ENCODE measurements at regions not wholly inside any gene's neighbourhood (a gene's known extent, or its start where the extent isn't known, plus 50 kb on each side); places are given as distances from the start of the nearest gene placed in this dataset.

DNA sequence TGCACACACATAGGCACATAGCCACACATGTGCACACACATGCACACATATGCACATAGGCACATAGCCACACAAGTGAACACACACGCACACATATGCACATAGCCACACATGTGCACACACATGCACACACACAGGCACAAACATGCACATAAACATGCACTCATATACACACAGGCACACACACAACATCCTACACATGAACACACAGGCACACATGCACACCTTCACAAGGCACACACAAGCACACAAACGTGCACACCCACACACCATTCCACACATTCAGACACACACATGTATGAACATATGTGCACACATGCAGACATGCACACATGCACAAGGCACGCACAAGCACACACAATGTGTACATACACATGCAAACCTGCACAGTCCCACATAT, 484.7 kb downstream of the IRX1 start:
- Histone ChIP-seq H3K4me2 (no peak overlapping the region), H3K4me3 (IDR thresholded peaks at IDR 0.05; ENCODE audit: insufficient read depth, low read depth, low read length) (no peak overlapping the region), H3K9ac (no peak overlapping the region), H3K27me3 (ENCODE audit: insufficient read depth, low read depth) (no peaks in the 10 kb centered on the region), H4K20me1 (ENCODE audit: insufficient read depth) (no peaks in the 10 kb centered on the region), H3K27ac (no peak overlapping the region), H3K79me2 (ENCODE audit: insufficient read depth, low read depth) (no peaks in the 10 kb centered on the region), H3K4me1 (ENCODE audit: low read depth, poor library complexity, severe bottlenecking) (no peaks in the 10 kb centered on the region), H3K36me3 (ENCODE audit: insufficient read depth) (no peaks in the 10 kb centered on the region), H2AFZ (ENCODE audit: low read depth) (no peak overlapping the region)
- no peak for TF ChIP-seq CTCF (conservative IDR thresholded peaks at IDR 0.05; ENCODE audit: low read depth, low read length)

- Histone ChIP-seq H2AFZ (ENCODE audit: low read depth) (no peak overlapping the region), H3K9ac (no peak overlapping the region)
Measured at GRCh38 chr5:4081059-4081458, 485.4 kb downstream of the IRX1 start.

DNA sequence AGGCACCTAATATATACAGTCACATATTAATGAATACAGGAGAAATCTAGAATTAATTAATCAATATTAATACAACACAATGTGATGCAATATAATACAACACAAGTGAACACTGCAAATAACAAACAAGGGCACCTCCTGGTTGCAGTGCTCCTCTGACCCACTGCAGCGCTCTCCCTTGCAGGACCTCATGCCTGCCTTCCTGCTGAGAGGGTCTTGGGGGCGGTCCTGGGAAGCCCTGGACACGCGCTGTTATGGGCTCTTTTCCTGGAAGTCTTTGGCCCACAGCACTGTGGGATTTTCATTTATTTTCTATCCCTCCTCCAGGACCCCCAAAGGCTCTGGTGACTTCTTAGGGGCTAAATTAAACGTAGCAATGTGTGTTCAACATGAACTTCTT, 485.8 kb downstream of the IRX1 start:
- Histone ChIP-seq H4K20me1 (ENCODE audit: insufficient read depth) (no peaks in the 10 kb centered on the region), H3K9ac (no peak overlapping the region), H3K79me2 (ENCODE audit: insufficient read depth, low read depth) (no peaks in the 10 kb centered on the region), H3K4me2 (no peak overlapping the region), H3K4me1 (ENCODE audit: low read depth, poor library complexity, severe bottlenecking) (no peaks in the 10 kb centered on the region), H3K36me3 (ENCODE audit: insufficient read depth) (no peaks in the 10 kb centered on the region), H3K4me3 (IDR thresholded peaks at IDR 0.05; ENCODE audit: insufficient read depth, low read depth, low read length) (no peak overlapping the region), H3K27ac (no peak overlapping the region), H2AFZ (ENCODE audit: low read depth) (no peak overlapping the region), H3K27me3 (ENCODE audit: insufficient read depth, low read depth) (no peaks in the 10 kb centered on the region)
- TF ChIP-seq CTCF (conservative IDR thresholded peaks at IDR 0.05; ENCODE audit: low read depth, low read length), result no peak

More at GRCh38 chr5:4081059-4081458, 485.4 kb downstream of the IRX1 start:
- no peaks in the 10 kb centered on the region for H3K4me1 ChIP-seq (ENCODE audit: low read depth, poor library complexity, severe bottlenecking)
- no peaks in the 10 kb centered on the region for H3K79me2 ChIP-seq (ENCODE audit: insufficient read depth, low read depth)
- H3K27me3 ChIP-seq (ENCODE audit: insufficient read depth, low read depth), result no peaks in the 10 kb centered on the region
- H3K27ac ChIP-seq, result no peak overlapping the region
- no peaks in the 10 kb centered on the region for H3K36me3 ChIP-seq (ENCODE audit: insufficient read depth)
- no peak overlapping the region for H3K4me3 ChIP-seq (IDR thresholded peaks at IDR 0.05; ENCODE audit: insufficient read depth, low read depth, low read length)
- no peak for TF ChIP-seq CTCF (conservative IDR thresholded peaks at IDR 0.05; ENCODE audit: low read depth, low read length)
- no peaks in the 10 kb centered on the region for H4K20me1 ChIP-seq (ENCODE audit: insufficient read depth)
- no peak overlapping the region for H3K4me2 ChIP-seq

- no peak for TF ChIP-seq CTCF (conservative IDR thresholded peaks at IDR 0.05; ENCODE audit: low read depth, low read length)
- H4K20me1 ChIP-seq (ENCODE audit: insufficient read depth), result no peaks in the 10 kb centered on the region
- H3K4me2 ChIP-seq, result no peak overlapping the region
- H3K4me1 ChIP-seq (ENCODE audit: low read depth, poor library complexity, severe bottlenecking), result no peaks in the 10 kb centered on the region
- no peaks in the 10 kb centered on the region for H3K36me3 ChIP-seq (ENCODE audit: insufficient read depth)
- H3K79me2 ChIP-seq (ENCODE audit: insufficient read depth, low read depth), result no peaks in the 10 kb centered on the region
- H3K4me3 ChIP-seq (IDR thresholded peaks at IDR 0.05; ENCODE audit: insufficient read depth, low read depth, low read length), result no peak overlapping the region
- H3K27me3 ChIP-seq (ENCODE audit: insufficient read depth, low read depth), result no peaks in the 10 kb centered on the region
- no peak overlapping the region for H2AFZ ChIP-seq (ENCODE audit: low read depth)
- H3K27ac ChIP-seq, result no peak overlapping the region
- H3K9ac ChIP-seq, result no peak overlapping the region
Measured at GRCh38 chr5:4082966-4083564, 487.4 kb downstream of the IRX1 start.
